ENCODE measurements at regions not wholly inside any gene's neighbourhood (a gene's known extent, or its start where the extent isn't known, plus 50 kb on each side); places are given as distances from the start of the nearest gene placed in this dataset.

DNA sequence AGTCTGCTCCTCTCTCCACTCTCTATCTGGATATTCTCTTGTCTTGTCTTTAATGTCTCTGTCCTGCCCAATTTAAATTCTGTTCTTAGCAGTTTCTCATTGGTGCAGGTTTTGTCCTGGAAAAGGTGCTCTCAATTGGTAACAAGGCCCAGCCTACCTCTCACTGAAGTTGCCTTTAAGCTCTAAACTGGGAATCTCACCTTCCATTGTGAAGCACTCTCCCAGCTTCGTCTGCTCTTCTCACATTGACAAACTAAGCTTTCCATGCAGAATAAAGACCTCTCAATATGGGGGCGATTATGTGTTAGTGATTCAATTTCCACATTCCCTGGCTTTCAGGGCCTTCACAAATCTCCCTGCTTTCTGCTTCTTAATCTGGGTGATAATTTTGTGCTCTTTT, 1712.2 kb downstream of the GRIK2 start:
- TF ChIP-seq EGR1 (IDR thresholded peaks at IDR 0.05) (no peak), TCF12 (IDR thresholded peaks at IDR 0.05; ENCODE audit: low read depth) (no peak), EP300 (IDR thresholded peaks at IDR 0.05; ENCODE audit: borderline replicate concordance) (no peak), RAD21 (IDR thresholded peaks at IDR 0.05; ENCODE audit: low read depth) (no peak), CEBPB (IDR thresholded peaks at IDR 0.05) (no peak), ZBTB7A (IDR thresholded peaks at IDR 0.05; ENCODE audit: low read depth) (no peak), FOXM1 (IDR thresholded peaks at IDR 0.05; ENCODE audit: borderline replicate concordance, low read depth) (no peak), YY1 (IDR thresholded peaks at IDR 0.05; ENCODE audit: low read depth) (no peak)
- TF ChIP-seq, protein P1, sequence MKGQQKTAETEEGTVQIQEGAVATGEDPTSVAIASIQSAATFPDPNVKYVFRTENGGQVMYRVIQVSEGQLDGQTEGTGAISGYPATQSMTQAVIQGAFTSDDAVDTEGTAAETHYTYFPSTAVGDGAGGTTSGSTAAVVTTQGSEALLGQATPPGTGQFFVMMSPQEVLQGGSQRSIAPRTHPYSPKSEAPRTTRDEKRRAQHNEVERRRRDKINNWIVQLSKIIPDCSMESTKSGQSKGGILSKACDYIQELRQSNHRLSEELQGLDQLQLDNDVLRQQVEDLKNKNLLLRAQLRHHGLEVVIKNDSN (IDR thresholded peaks at IDR 0.05), result no peak

DNA sequence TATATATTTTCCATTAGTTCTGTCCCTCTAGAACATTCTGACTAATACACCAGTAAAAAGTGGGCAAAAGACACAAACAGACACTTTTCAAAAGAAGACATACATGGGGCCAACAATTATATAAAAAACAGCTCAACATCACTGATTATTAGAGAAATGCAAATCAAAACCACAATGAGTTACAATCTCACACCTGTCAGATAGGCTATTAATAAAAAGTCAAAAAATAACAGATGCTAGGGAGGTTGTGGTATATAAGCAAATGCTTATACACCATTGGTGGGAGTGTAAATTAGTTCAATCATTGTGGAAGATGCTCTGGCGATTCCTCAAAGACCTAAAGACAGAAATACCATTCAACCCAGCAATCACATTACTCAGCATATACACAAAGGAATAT, 1707.8 kb downstream of the GRIK2 start:
- TF ChIP-seq FOXM1 (IDR thresholded peaks at IDR 0.05; ENCODE audit: borderline replicate concordance, low read depth) (no peak), RAD21 (IDR thresholded peaks at IDR 0.05; ENCODE audit: low read depth) (no peak), EGR1 (IDR thresholded peaks at IDR 0.05) (no peak), TCF12 (IDR thresholded peaks at IDR 0.05; ENCODE audit: low read depth) (no peak), CEBPB (IDR thresholded peaks at IDR 0.05) (no peak), CREB1 (IDR thresholded peaks at IDR 0.05; ENCODE audit: low read depth) (no peak)
- TF ChIP-seq, protein P1 (IDR thresholded peaks at IDR 0.05), result no peak

DNA sequence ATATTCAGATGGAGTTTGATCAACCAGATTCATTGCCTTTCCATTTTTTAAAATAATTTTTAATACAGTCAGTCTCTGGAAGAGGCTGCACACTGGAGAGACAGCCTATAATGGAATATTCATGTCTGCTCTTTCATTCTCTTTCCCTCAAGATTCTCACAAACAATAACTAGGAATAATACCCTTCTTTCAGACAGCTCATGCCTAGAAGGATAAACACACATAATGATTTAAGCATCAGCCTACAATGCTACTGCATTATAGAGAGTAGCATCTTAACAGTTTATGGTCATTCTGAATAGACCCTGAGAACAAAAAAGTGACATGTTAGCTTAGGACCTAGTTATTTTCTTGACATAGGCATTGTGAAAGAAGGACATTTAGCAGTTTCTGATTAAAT, 1692.3 kb downstream of the GRIK2 start:
- TF ChIP-seq FOXM1 (IDR thresholded peaks at IDR 0.05; ENCODE audit: borderline replicate concordance, low read depth) (no peak), TAF1 (IDR thresholded peaks at IDR 0.05; ENCODE audit: low read depth) (no peak), TEAD4 (IDR thresholded peaks at IDR 0.05) (no peak), ZBTB7A (IDR thresholded peaks at IDR 0.05; ENCODE audit: low read depth) (no peak)

DNA sequence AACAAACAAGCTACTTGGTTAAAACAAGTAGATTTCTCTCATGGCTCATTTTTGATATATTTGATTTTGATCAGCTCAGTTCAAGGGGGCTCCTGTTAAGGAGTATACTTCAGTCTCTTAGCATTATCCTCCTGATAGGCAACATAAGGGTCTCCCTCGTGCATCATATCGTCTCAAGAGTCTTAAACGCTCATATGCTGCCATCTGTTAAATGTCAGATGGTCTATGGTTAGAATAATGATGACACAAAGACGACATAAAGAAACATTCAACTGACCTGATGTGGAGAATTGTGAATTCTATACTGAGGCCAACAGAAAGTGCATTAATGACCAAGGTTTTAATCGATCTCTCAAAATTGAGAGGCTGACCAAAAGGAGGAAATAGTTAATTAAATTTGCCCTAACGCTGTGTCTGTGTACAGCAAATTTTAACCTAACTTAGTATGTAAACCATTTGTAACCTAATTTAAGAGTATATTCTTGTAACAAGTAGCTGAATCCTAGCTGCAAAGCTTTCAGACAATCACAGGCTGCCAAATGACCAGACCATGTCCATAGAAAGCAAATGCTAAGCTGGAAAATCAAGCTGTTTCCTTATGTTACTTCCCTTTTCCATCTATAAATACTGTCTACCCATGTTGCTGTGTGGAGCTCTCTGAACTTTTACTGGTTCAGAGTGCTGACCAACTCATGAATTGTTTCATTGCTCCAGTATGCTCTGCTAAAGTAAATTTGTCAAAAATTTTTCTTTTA, 1688.5 kb downstream of the GRIK2 start:
- TF ChIP-seq FOXM1 (IDR thresholded peaks at IDR 0.05; ENCODE audit: borderline replicate concordance, low read depth) (no peak), YY1 (IDR thresholded peaks at IDR 0.05; ENCODE audit: low read depth) (no peak), NFIC (IDR thresholded peaks at IDR 0.05) (no peak), TAF1 (IDR thresholded peaks at IDR 0.05; ENCODE audit: low read depth) (no peak), ZBTB7A (IDR thresholded peaks at IDR 0.05; ENCODE audit: low read depth) (no peak), CEBPB (IDR thresholded peaks at IDR 0.05) (no peak)
- TF ChIP-seq, protein P2, sequence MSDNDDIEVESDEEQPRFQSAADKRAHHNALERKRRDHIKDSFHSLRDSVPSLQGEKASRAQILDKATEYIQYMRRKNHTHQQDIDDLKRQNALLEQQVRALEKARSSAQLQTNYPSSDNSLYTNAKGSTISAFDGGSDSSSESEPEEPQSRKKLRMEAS (IDR thresholded peaks at IDR 0.05), result no peak
- TF ChIP-seq, protein P1 (IDR thresholded peaks at IDR 0.05), result no peak

- no peak for TF ChIP-seq TEAD4 (IDR thresholded peaks at IDR 0.05)
- TF ChIP-seq YY1 (IDR thresholded peaks at IDR 0.05; ENCODE audit: low read depth), result no peak
- TF ChIP-seq REST (IDR thresholded peaks at IDR 0.05; ENCODE audit: low read depth), result no peak
- no peak for TF ChIP-seq FOXM1 (IDR thresholded peaks at IDR 0.05; ENCODE audit: borderline replicate concordance, low read depth)
- TF ChIP-seq CREB1 (IDR thresholded peaks at IDR 0.05; ENCODE audit: low read depth), result no peak
- TF ChIP-seq EP300 (IDR thresholded peaks at IDR 0.05; ENCODE audit: borderline replicate concordance), result no peak
- TF ChIP-seq TAF1 (IDR thresholded peaks at IDR 0.05; ENCODE audit: low read depth), result no peak
- TF ChIP-seq CEBPB (IDR thresholded peaks at IDR 0.05), result no peak
- TF ChIP-seq, protein P1 (IDR thresholded peaks at IDR 0.05), result no peak
- no peak for TF ChIP-seq TCF12 (IDR thresholded peaks at IDR 0.05; ENCODE audit: low read depth)
- no peak for TF ChIP-seq ZBTB7A (IDR thresholded peaks at IDR 0.05; ENCODE audit: low read depth)
- TF ChIP-seq NFIC (IDR thresholded peaks at IDR 0.05), result no peak
- TF ChIP-seq RAD21 (IDR thresholded peaks at IDR 0.05; ENCODE audit: low read depth), result no peak
- TF ChIP-seq, protein P2 (IDR thresholded peaks at IDR 0.05), result no peak
- no peak for TF ChIP-seq EGR1 (IDR thresholded peaks at IDR 0.05)
These were observed 1687.6 kb downstream of the GRIK2 start for GRCh38 chr6:103081126-103081525.

GRCh38 chr6:103080497-103080896, 1687.0 kb downstream of the GRIK2 start:
- TF ChIP-seq EP300 (IDR thresholded peaks at IDR 0.05; ENCODE audit: borderline replicate concordance) (no peak), RAD21 (IDR thresholded peaks at IDR 0.05; ENCODE audit: low read depth) (no peak), CEBPB (IDR thresholded peaks at IDR 0.05) (no peak), ZBTB7A (IDR thresholded peaks at IDR 0.05; ENCODE audit: low read depth) (no peak), CREB1 (IDR thresholded peaks at IDR 0.05; ENCODE audit: low read depth) (no peak), YY1 (IDR thresholded peaks at IDR 0.05; ENCODE audit: low read depth) (no peak), REST (IDR thresholded peaks at IDR 0.05; ENCODE audit: low read depth) (no peak), NFIC (IDR thresholded peaks at IDR 0.05) (no peak), TEAD4 (IDR thresholded peaks at IDR 0.05) (no peak)

Measured in Ishikawa (cell line).